CD14-positive monocyte (primary cell): ENCODE measurements at regions not wholly inside any gene's neighbourhood (a gene's known extent, or its start where the extent isn't known, plus 50 kb on each side); places are given as distances from the start of the nearest gene placed in this dataset.

Experiments
- DNase-seq, 3 donors: peaks; one replicate each; pipeline ENCODE4 v3.0.0-alpha.2; 2011 to 2022
- H2AFZ ChIP-seq: 2 replicates; pipeline ENCODE4 v1.6.0; 2012; ENCODE audit warnings: mild to moderate bottlenecking, low read depth, low read length, inconsistent platforms; ENCODE audit not compliant: insufficient read depth, poor library complexity, severe bottlenecking
- H3K27ac ChIP-seq, 2 donors: 1 replicate in 1 of 2; 2 replicates in 1 of 2; pipeline ENCODE4 v1.5.1; 2012 to 2013; ENCODE audit warnings: low read length in 2 of 2, control low read depth in 1 of 2, inconsistent platforms in 1 of 2, low read depth in 1 of 2, mild to moderate bottlenecking in 1 of 2
- H3K27me3 ChIP-seq, 2 donors: one replicate each; pipeline versions ENCODE4 v1.6.0 to v1.6.1; 2011 to 2013; ENCODE audit warnings: low read length in 2 of 2; ENCODE audit not compliant: control insufficient read depth in 2 of 2, insufficient read depth in 2 of 2
- H3K36me3 ChIP-seq, 2 donors: replicated peaks in 1 of 2; 1 replicate in 1 of 2; 2 replicates in 1 of 2; pipeline versions ENCODE4 v1.5.1 to v1.6.1; 2012 to 2013; ENCODE audit warnings: low read length in 2 of 2, control low read depth in 1 of 2, inconsistent platforms in 1 of 2, mild to moderate bottlenecking in 1 of 2; ENCODE audit not compliant: insufficient read depth in 2 of 2, control insufficient read depth in 1 of 2
- H3K4me1 ChIP-seq, 2 donors: 1 replicate in 1 of 2; 2 replicates in 1 of 2; pipeline versions ENCODE4 v1.5.1 to v1.6.1; 2012 to 2013; ENCODE audit warnings: low read length in 2 of 2, control low read depth in 1 of 2, inconsistent platforms in 1 of 2, mild to moderate bottlenecking in 1 of 2, moderate library complexity in 1 of 2; ENCODE audit not compliant: insufficient read depth in 2 of 2, control insufficient read depth in 1 of 2
- H3K4me2 ChIP-seq: replicated peaks from 2 replicates; pipeline ENCODE3; 2012; ENCODE audit warnings: low read length, moderate library complexity, mild to moderate bottlenecking; ENCODE audit not compliant: poor library complexity, severe bottlenecking; ENCODE audit errors: extremely low read depth
- H3K4me3 ChIP-seq, 3 experiments: fragments of 200-600 bp in 1 of 3; sonication (generic) in 1 of 3; replicated peaks in 1 of 3; 1 replicate in 2 of 3; 2 replicates in 1 of 3; pipeline ENCODE4 v1.5.1; 2011 to 2013; ENCODE audit warnings: low read length in 3 of 3, mild to moderate bottlenecking in 3 of 3, control low read depth in 2 of 3, low read depth in 2 of 3, inconsistent platforms in 1 of 3, moderate library complexity in 1 of 3
- H3K79me2 ChIP-seq: 2 replicates; pipeline ENCODE4 v1.6.0; 2012; ENCODE audit warnings: mild to moderate bottlenecking, control low read depth, inconsistent platforms, low read length, moderate library complexity; ENCODE audit not compliant: insufficient read depth
- H3K9ac ChIP-seq: 2 replicates; pipeline ENCODE4 v1.6.0; 2017; ENCODE audit warnings: low read length, mild to moderate bottlenecking; ENCODE audit not compliant: insufficient read depth, poor library complexity, severe bottlenecking
- H3K9me3 ChIP-seq, 2 donors: replicated peaks in 1 of 2; 1 replicate in 1 of 2; 2 replicates in 1 of 2; pipeline versions ENCODE4 v1.5.1 to v1.6.1; 2012 to 2013; ENCODE audit warnings: low read length in 2 of 2, control low read depth in 1 of 2; ENCODE audit not compliant: control insufficient read depth in 1 of 2, insufficient read depth in 1 of 2
- H4K20me1 ChIP-seq: 2 replicates; pipeline ENCODE4 v1.6.0; 2012; ENCODE audit warnings: mild to moderate bottlenecking, low read length, control low read depth, moderate library complexity; ENCODE audit not compliant: insufficient read depth
- H3K27ac Mint-ChIP-seq, 7 donors: one replicate each; pipeline ENCODE4 v1.8.0; 2020; ENCODE audit warnings: mild to moderate bottlenecking in 7 of 7, mixed read lengths in 7 of 7, moderate library complexity in 6 of 7, inconsistent platforms in 2 of 7
- H3K27me3 Mint-ChIP-seq, 3 donors: one replicate each; pipeline ENCODE4 v1.8.0; 2021 to 2022; ENCODE audit warnings: low read depth in 3 of 3, mild to moderate bottlenecking in 3 of 3, mixed read lengths in 3 of 3, moderate library complexity in 3 of 3, inconsistent platforms in 1 of 3
- H3K36me3 Mint-ChIP-seq, 2 donors: one replicate each; pipeline ENCODE4 v1.8.0; 2020; ENCODE audit warnings: mixed read lengths in 2 of 2, inconsistent platforms in 1 of 2, mild to moderate bottlenecking in 1 of 2
- H3K4me1 Mint-ChIP-seq: one replicate; pipeline ENCODE4 v1.8.0; 2020; ENCODE audit warnings: mild to moderate bottlenecking, mixed read lengths
- H3K4me3 Mint-ChIP-seq, 2 donors: one replicate each; pipeline ENCODE4 v1.8.0; 2020; ENCODE audit warnings: mild to moderate bottlenecking in 2 of 2, mixed read lengths in 2 of 2, moderate library complexity in 1 of 2
- H3K9me3 Mint-ChIP-seq, 7 donors: one replicate each; pipeline ENCODE4 v1.8.0; 2020 to 2022; ENCODE audit warnings: mixed read lengths in 7 of 7, mild to moderate bottlenecking in 6 of 7, moderate library complexity in 6 of 7, inconsistent platforms in 2 of 7
- CTCF ChIP-seq: fragments of 200-600 bp; IDR thresholded peaks from one replicate; pipeline ENCODE4 v1.8.0; 2022; ENCODE audit warnings: antibody characterized with exemption, mild to moderate bottlenecking
- WGBS: methylation state at CpG from one replicate; pipeline ENCODE4 v1.1.5; 2013; ENCODE audit warnings: missing lambda C conversion rate; ENCODE audit not compliant: insufficient coverage; 5-methylcytosine and 5-hydroxymethylcytosine counted together
- intact Hi-C, 2 donors: fragments of 100-400 bp; cut with micrococcal nuclease; formaldehyde crosslinking; loops; one replicate each; pipeline versions ENCODE4 v1.15.0 to v1.15.1; 2023

- Histone ChIP-seq H3K36me3 (no peaks in the 10 kb centered on the region), H3K27ac (no peak overlapping the region), H3K9me3 (no peaks in the 10 kb centered on the region), H3K4me1 (no peaks in the 10 kb centered on the region), H3K27me3 (peaks cover 0 to 7% of the 10 kb centered on the region in 2 donors), H3K4me3 (no peak overlapping the region), H2AFZ (no peak overlapping the region), H3K79me2 (no peaks in the 10 kb centered on the region), H4K20me1 (no peaks in the 10 kb centered on the region), H3K9ac (no peak overlapping the region), H3K4me2 (no peak overlapping the region)
- intact Hi-C loops, result no loop called here
- no CpG with 5 or more reads among the region's 1 CpG for WGBS
- TF ChIP-seq CTCF, result no peak
- no peaks in the 10 kb centered on the region for H3K4me1 Mint-ChIP-seq
- no peak overlapping the region for H3K27ac Mint-ChIP-seq
- no peak for DNase-seq
- H3K9me3 Mint-ChIP-seq, result peaks cover 0 to 20% (median 4%) of the 10 kb centered on the region in 7 donors
- H3K27me3 Mint-ChIP-seq, result peaks cover 11 to 25% (median 23%) of the 10 kb centered on the region in 3 donors
- H3K36me3 Mint-ChIP-seq, result no peaks in the 10 kb centered on the region
- no peak overlapping the region for H3K4me3 Mint-ChIP-seq
Measured at GRCh38 chr16:54443839-54444238, 157.3 kb upstream of the IRX3 start.

- peaks cover 10 to 22% (median 19%) of the 10 kb centered on the region in 3 donors for H3K27me3 Mint-ChIP-seq
- no peaks in the 10 kb centered on the region for H3K36me3 Mint-ChIP-seq
- no peaks in the 10 kb centered on the region for H4K20me1 ChIP-seq
- H2AFZ ChIP-seq, result no peak overlapping the region
- no peaks in the 10 kb centered on the region for H3K36me3 ChIP-seq
- H3K9ac ChIP-seq, result no peak overlapping the region
- H3K4me3 Mint-ChIP-seq, result no peak overlapping the region
- no peak overlapping the region for H3K4me3 ChIP-seq
- H3K4me1 Mint-ChIP-seq, result no peaks in the 10 kb centered on the region
- H3K27ac Mint-ChIP-seq, result no peak overlapping the region
- peaks cover 0 to 7% of the 10 kb centered on the region in 2 donors for H3K27me3 ChIP-seq
- intact Hi-C loops, result no loop called here
- no peak for DNase-seq
- no peaks in the 10 kb centered on the region for H3K4me1 ChIP-seq
- peaks cover 0 to 18% (median 4%) of the 10 kb centered on the region in 7 donors for H3K9me3 Mint-ChIP-seq
- no peak overlapping the region for H3K4me2 ChIP-seq
- H3K79me2 ChIP-seq, result no peaks in the 10 kb centered on the region
- no peak overlapping the region for H3K27ac ChIP-seq
- TF ChIP-seq CTCF, result no peak
- no peaks in the 10 kb centered on the region for H3K9me3 ChIP-seq
Measured at GRCh38 chr16:54443352-54443751, 156.8 kb upstream of the IRX3 start.
